ENCODE measurements at regions not wholly inside any gene's neighbourhood (a gene's known extent, or its start where the extent isn't known, plus 50 kb on each side); places are given as distances from the start of the nearest gene placed in this dataset.

- DNase-seq, result no peak
These were observed 63.0 kb downstream of the INSIG1 start for GRCh38 chr7:155360495-155361345.

GRCh38 chr7:155361346-155361680 lies 63.6 kb downstream of the INSIG1 start:
- no peak for DNase-seq

GRCh38 chr7:155361947-155362346 lies 64.3 kb downstream of the INSIG1 start:
- no peak for DNase-seq

GRCh38 chr7:155362380-155363145 lies 64.9 kb downstream of the INSIG1 start:
- no peak for DNase-seq

- DNase-seq, result no peak
These were observed 65.5 kb downstream of the INSIG1 start for GRCh38 chr7:155363146-155363539.

GRCh38 chr7:155363852-155364600 lies 66.3 kb downstream of the INSIG1 start:
- no peak for DNase-seq

GRCh38 chr7:155365146-155365874 lies 67.6 kb downstream of the INSIG1 start:
- no peak for DNase-seq

- DNase-seq, result no peak
These were observed 71.4 kb downstream of the INSIG1 start for GRCh38 chr7:155368894-155369600.

GRCh38 chr7:155369766-155370165 lies 72.1 kb downstream of the INSIG1 start:
- DNase-seq, result no peak

- no peak for DNase-seq
These were observed 73.7 kb downstream of the INSIG1 start for GRCh38 chr7:155371331-155371883.

GRCh38 chr7:155371884-155372781 lies 74.5 kb downstream of the INSIG1 start:
- DNase-seq, result no peak

- DNase-seq, result no peak
These were observed 75.2 kb downstream of the INSIG1 start for GRCh38 chr7:155372782-155373358.

- DNase-seq, result no peak
These were observed 75.9 kb downstream of the INSIG1 start for GRCh38 chr7:155373359-155374273.

- DNase-seq, result no peak
These were observed 76.9 kb downstream of the INSIG1 start for GRCh38 chr7:155374276-155375252.

- DNase-seq, result no peak
These were observed 77.9 kb downstream of the INSIG1 start for GRCh38 chr7:155375337-155376277.

GRCh38 chr7:155377071-155377837 lies 79.6 kb downstream of the INSIG1 start:
- DNase-seq, result no peak

Data from NCI-H446 (cell line).